A549 (cell line): ENCODE measurements at regions not wholly inside any gene's neighbourhood (a gene's known extent, or its start where the extent isn't known, plus 50 kb on each side); places are given as distances from the start of the nearest gene placed in this dataset.

Experiments
- ATAC-seq, 2 experiments: fragments of 200-7000 bp in 1 of 2; fragments of >200 bp in 1 of 2; cut with Nextera tagmentation in 1 of 2; cut with Tn5 transposase in 1 of 2; 3 replicates each; pipeline versions ENCODE4 v1.8.0 to v1.9.1; 2018 to 2020; ENCODE audit warnings: mild to moderate bottlenecking in 1 of 2, moderate library complexity in 1 of 2
- CTCF ChIA-PET: fragments of 300-600 bp; sonication (Branson Sonifier 250); formaldehyde crosslinking; extraction: SDS; loops from one replicate; lab custom pipeline; 2021; ENCODE audit warnings: antibody characterized with exemption, inconsistent platforms; lab: Yijun Ruan, JAX
- POLR2A ChIA-PET: fragments of 350-600 bp; formaldehyde crosslinking; extraction: SDS; loops from one replicate; lab custom pipeline; 2021; ENCODE audit warnings: antibody characterized with exemption, inconsistent platforms; lab: Yijun Ruan, JAX
- DNase-seq, 2 experiments: peaks; one replicate each; pipeline versions ENCODE4 v3.0.0 to v3.0.0-alpha.2; 2011 to 2016; ENCODE audit warnings: low read depth in 1 of 2, low spot score in 1 of 2
- FAIRE-seq: peaks from 2 replicates; lab custom pipeline; 2011; peaks lifted over from hg19 to GRCh38; lab: Jason Lieb, UNC
- H3K27ac ChIP-seq, 2 experiments: fragments of >200 bp; sonication (Bioruptor Twin); formaldehyde crosslinking; 3 replicates each; pipeline ENCODE4 v1.5.1; 2016 to 2017
- H3K4me1 ChIP-seq: fragments of >200 bp; sonication (Bioruptor Twin); formaldehyde crosslinking; 3 replicates; pipeline ENCODE4 v1.6.1; 2016
- H3K4me2 ChIP-seq: fragments of >200 bp; sonication (Bioruptor Twin); formaldehyde crosslinking; 3 replicates; pipeline ENCODE4 v1.6.1; 2016
- H3K4me3 ChIP-seq: fragments of >200 bp; sonication (Bioruptor Twin); formaldehyde crosslinking; 3 replicates; pipeline ENCODE4 v1.5.1; 2016
- H3K9me3 ChIP-seq: fragments of >200 bp; sonication (Bioruptor Twin); formaldehyde crosslinking; 3 replicates; pipeline ENCODE4 v1.6.1; 2016
- BHLHE40 ChIP-seq: IDR thresholded peaks from 2 replicates; pipeline ENCODE4 v1.6.1; 2012; ENCODE audit warnings: low read depth, low read length, inconsistent platforms
- CHD2 ChIP-seq: fragments of 150-350 bp; IDR thresholded peaks from 2 replicates; pipeline ENCODE4 v1.6.1; 2014; ENCODE audit warnings: low read length; ENCODE audit not compliant: partially characterized antibody
- CTCF ChIP-seq: fragments of >200 bp; sonication (Bioruptor Twin); formaldehyde crosslinking; IDR thresholded peaks from 3 replicates; pipeline ENCODE4 v1.5.1; 2016
- FOSB ChIP-seq: fragments of 250-450 bp; sonication (Bioruptor Pico); IDR thresholded peaks from 2 replicates; pipeline ENCODE4 v1.5.0; 2020; ENCODE audit warnings: mild to moderate bottlenecking, moderate library complexity
- FOSL2 ChIP-seq, 2 experiments: fragments of 450-650 bp in 1 of 2; fragments of >200 bp in 1 of 2; sonication (Bioruptor Twin) in 1 of 2; formaldehyde crosslinking; IDR thresholded peaks; 2 replicates each; pipeline versions ENCODE4 v1.5.0 to v1.6.1; 2016 to 2020; ENCODE audit warnings: mild to moderate bottlenecking in 1 of 2, moderate library complexity in 1 of 2
- FOXS1 ChIP-seq: fragments of 250-450 bp; sonication (Bioruptor Pico); IDR thresholded peaks from 2 replicates; pipeline ENCODE4 v1.5.0; 2020; ENCODE audit warnings: mild to moderate bottlenecking, moderate library complexity
- GATA3 ChIP-seq: IDR thresholded peaks from 2 replicates; pipeline ENCODE4 v1.6.1; 2012; ENCODE audit warnings: borderline replicate concordance
- HDAC2 ChIP-seq: fragments of 200-600 bp; sonication (generic); IDR thresholded peaks from 2 replicates; pipeline ENCODE4 v1.6.1; 2016
- HES2 ChIP-seq: fragments of >200 bp; sonication (Bioruptor Twin); formaldehyde crosslinking; IDR thresholded peaks from 2 replicates; pipeline ENCODE4 v1.6.1; 2016
- HMGXB4 ChIP-seq: fragments of 250-450 bp; sonication (Bioruptor Pico); IDR thresholded peaks from 2 replicates; pipeline ENCODE4 v1.5.0; 2021; ENCODE audit warnings: mild to moderate bottlenecking, moderate library complexity, borderline replicate concordance
- HOXB13 ChIP-seq: fragments of 250-450 bp; sonication (Bioruptor Pico); IDR thresholded peaks from 2 replicates; pipeline ENCODE4 v1.5.0; 2020; ENCODE audit warnings: low read depth, mild to moderate bottlenecking, moderate library complexity
- HOXB5 ChIP-seq: fragments of 250-450 bp; sonication (Bioruptor Pico); IDR thresholded peaks from 2 replicates; pipeline ENCODE4 v1.5.0; 2020; ENCODE audit warnings: mild to moderate bottlenecking, moderate library complexity
- JUNB ChIP-seq: fragments of >200 bp; sonication (Bioruptor Twin); formaldehyde crosslinking; IDR thresholded peaks from 2 replicates; pipeline ENCODE4 v1.6.1; 2016
- KDM1A ChIP-seq: fragments of 200-600 bp; sonication (generic); IDR thresholded peaks from 2 replicates; pipeline ENCODE4 v1.6.1; 2016; ENCODE audit warnings: low read depth, mild to moderate bottlenecking
- KDM5A ChIP-seq: fragments of 200-600 bp; sonication (generic); IDR thresholded peaks from 2 replicates; pipeline ENCODE4 v1.6.1; 2016; ENCODE audit warnings: antibody characterized with exemption, mild to moderate bottlenecking
- MAFK ChIP-seq: fragments of 450-650 bp; IDR thresholded peaks from 2 replicates; pipeline ENCODE4 v1.6.1; 2014; ENCODE audit not compliant: partially characterized antibody
- MAX ChIP-seq: IDR thresholded peaks from 2 replicates; pipeline ENCODE4 v1.6.1; 2012
- NPAS2 ChIP-seq: fragments of 250-450 bp; sonication (Bioruptor Pico); IDR thresholded peaks from 2 replicates; pipeline ENCODE4 v1.8.0; 2022; ENCODE audit warnings: mild to moderate bottlenecking, moderate library complexity, borderline replicate concordance
- RAD21 ChIP-seq, 2 experiments: fragments of >200 bp in 1 of 2; sonication (Bioruptor Twin) in 1 of 2; formaldehyde crosslinking in 1 of 2; IDR thresholded peaks in 1 of 2; conservative IDR thresholded peaks in 1 of 2; 2 replicates in 1 of 2; 3 replicates in 1 of 2; pipeline ENCODE4 v1.6.1; 2012 to 2018; ENCODE audit warnings: inconsistent platforms in 1 of 2
- REST ChIP-seq: fragments of 200-600 bp; sonication (generic); IDR thresholded peaks from 2 replicates; pipeline ENCODE4 v1.6.1; 2016; ENCODE audit warnings: antibody characterized with exemption, mild to moderate bottlenecking, moderate library complexity
- RFX5 ChIP-seq: fragments of 450-650 bp; IDR thresholded peaks from 2 replicates; pipeline ENCODE4 v1.7.1; 2014; ENCODE audit warnings: antibody characterized with exemption, mild to moderate bottlenecking, moderate library complexity
- RNF2 ChIP-seq: fragments of 200-600 bp; sonication (generic); IDR thresholded peaks from 2 replicates; pipeline ENCODE4 v1.6.1; 2016; ENCODE audit warnings: low read depth, mild to moderate bottlenecking, antibody characterized with exemption, moderate library complexity, borderline replicate concordance
- SMC3 ChIP-seq: fragments of >200 bp; sonication (Bioruptor Twin); formaldehyde crosslinking; IDR thresholded peaks from 3 replicates; pipeline ENCODE4 v1.6.1; 2018; ENCODE audit warnings: inconsistent platforms
- SREBF2 ChIP-seq: fragments of 450-650 bp; IDR thresholded peaks from 2 replicates; pipeline ENCODE4 v1.6.1; 2014; ENCODE audit warnings: mild to moderate bottlenecking, moderate library complexity
- TFCP2L1 ChIP-seq: fragments of 250-450 bp; sonication (Bioruptor Pico); IDR thresholded peaks from 2 replicates; pipeline ENCODE4 v1.5.0; 2021; ENCODE audit warnings: mild to moderate bottlenecking
- TP53 ChIP-seq: fragments of 250-450 bp; sonication (Bioruptor Pico); IDR thresholded peaks from 2 replicates; pipeline ENCODE4 v1.5.0; 2021; ENCODE audit warnings: mild to moderate bottlenecking, moderate library complexity
- USF2 ChIP-seq: fragments of 450-650 bp; IDR thresholded peaks from 2 replicates; pipeline ENCODE4 v1.6.1; 2014; ENCODE audit warnings: antibody characterized with exemption
- ZNF302 ChIP-seq: fragments of 250-450 bp; sonication (Bioruptor Pico); IDR thresholded peaks from 2 replicates; pipeline ENCODE4 v1.9.0; 2021; ENCODE audit warnings: inconsistent platforms, mild to moderate bottlenecking, moderate library complexity
- WGBS: methylation state at CpG from one replicate; pipeline ENCODE4 v1.1.6; 2017; ENCODE audit errors: missing lambda C conversion rate; 5-methylcytosine and 5-hydroxymethylcytosine counted together

GRCh38 chr6:120954111-120954510, 380.2 kb downstream of the TBC1D32 start:
- FAIRE-seq (no peak), DNase-seq (no peak), ATAC-seq (no peak)
- Histone ChIP-seq H3K27ac (no peak overlapping the region), H3K4me1 (no peaks in the 10 kb centered on the region), H3K4me3 (no peak overlapping the region), H3K4me2 (no peak overlapping the region), H3K9me3 (no peaks in the 10 kb centered on the region)
- ChIA-PET CTCF (no interaction called here), POLR2A (no interaction called here)
- WGBS = 52% methylated on average over 1 of the region's 1 CpG
- TF ChIP-seq TP53 (CRISPR knock-in tag) (no peak), SMC3 (no peak), BHLHE40 (no peak), KDM5A (no peak), HOXB13 (CRISPR knock-in tag) (no peak), CTCF (no peak), FOSL2 (IDR thresholded peaks at IDR 0.05) (no peak), FOSL2 (CRISPR knock-in tag; IDR thresholded peaks at IDR 0.05) (no peak), JUNB (no peak), FOSB (no peak), HMGXB4 (CRISPR knock-in tag) (no peak), CHD2 (no peak), MAX (no peak), RFX5 (no peak), MAFK (no peak), USF2 (no peak), HDAC2 (no peak), SREBF2 (no peak), FOXS1 (CRISPR knock-in tag) (no peak), HOXB5 (no peak), HES2 (no peak)

GRCh38 chr6:120951258-120951657, 383.0 kb downstream of the TBC1D32 start:
- ChIA-PET CTCF (interaction anchor here (0.6 kb wide), 1 partner anchor 9 kb away, joined by 7 read pairs; no protein-coding TSS in a partner anchor), POLR2A (no interaction called here)
- WGBS = 28% methylated on average over 3 of the region's 3 CpGs

More at GRCh38 chr6:120951258-120951657, 383.0 kb downstream of the TBC1D32 start:
- no peak for ATAC-seq
- FAIRE-seq = no peak
- Histone ChIP-seq H3K4me2 (no peak overlapping the region), H3K4me3 (no peak overlapping the region), H3K27ac (no peak overlapping the region), H3K4me1 (no peaks in the 10 kb centered on the region), H3K9me3 (no peaks in the 10 kb centered on the region)
- TF ChIP-seq NPAS2 (CRISPR knock-in tag) = no peak
- TF ChIP-seq HES2 = no peak
- no peak for TF ChIP-seq KDM1A
- no peak for TF ChIP-seq TFCP2L1 (CRISPR knock-in tag)
- no peak for TF ChIP-seq GATA3
- no peak for TF ChIP-seq ZNF302 (CRISPR knock-in tag)
- TF ChIP-seq RAD21 (conservative IDR thresholded peaks at IDR 0.05 in 1 of 2, IDR thresholded peaks at IDR 0.05 in 1 of 2) = no peak
- no peak for TF ChIP-seq FOSL2 (IDR thresholded peaks at IDR 0.05)
- no peak for TF ChIP-seq FOSL2 (CRISPR knock-in tag; IDR thresholded peaks at IDR 0.05)
- TF ChIP-seq REST = no peak
- no peak for TF ChIP-seq RNF2
- no peak for TF ChIP-seq USF2
- no peak for TF ChIP-seq SREBF2
- DNase-seq = no peak
